ENCODE measurements at regions not wholly inside any gene's neighbourhood (a gene's known extent, or its start where the extent isn't known, plus 50 kb on each side); places are given as distances from the start of the nearest gene placed in this dataset.

GRCh38 chr6:92122746-92123145 is 1296.6 kb downstream of the EPHA7 start:
- no peak overlapping the region for H3K4me3 Mint-ChIP-seq (ENCODE audit: unreplicated experiment)
- intact Hi-C loops (cut with micrococcal nuclease; ENCODE audit: unreplicated experiment), result loop anchor here (2.0 to 10.0 kb wide), 4 partner anchors 36 to 654 kb away; no protein-coding TSS in a partner anchor
- H3K4me1 Mint-ChIP-seq (ENCODE audit: low read depth, unreplicated experiment), result peaks cover 12% of the 10 kb centered on the region
- H3K4me3 ChIP-seq (ENCODE audit: low read depth, low read length), result no peak overlapping the region
- no peaks in the 10 kb centered on the region for H3K9me3 Mint-ChIP-seq (ENCODE audit: unreplicated experiment)
- no peaks in the 10 kb centered on the region for H3K36me3 Mint-ChIP-seq (ENCODE audit: insufficient read depth, unreplicated experiment)
- H3K27ac Mint-ChIP-seq (ENCODE audit: unreplicated experiment), result no peak overlapping the region
- H3K27me3 Mint-ChIP-seq (ENCODE audit: insufficient read depth, unreplicated experiment), result peaks cover 3% of the 10 kb centered on the region
- H3K9me3 ChIP-seq, result no peaks in the 10 kb centered on the region
- no peak for DNase-seq
- no peaks in the 10 kb centered on the region for H3K36me3 ChIP-seq (ENCODE audit: control insufficient read depth, insufficient read depth, low read length)
- ChIA-PET POLR2A (no interaction called here), CTCF (no interaction called here)
- peak; percentile 33 to 50 for TF ChIP-seq CTCF (IDR thresholded peaks at IDR 0.05; ENCODE audit: insufficient read depth in 1 of 2, low read depth in 1 of 2, low read length in 1 of 2, severe bottlenecking in 1 of 2, unreplicated experiment in 1 of 2)
- peaks cover 13% of the 10 kb centered on the region for H3K4me1 ChIP-seq
- no peaks in the 10 kb centered on the region for H3K27me3 ChIP-seq (replicated peaks; ENCODE audit: control insufficient read depth, insufficient read depth, low read length)
- BruUV-seq (replicated peaks), result no TSS peak

GRCh38 chr6:92121228-92121627 is 1298.1 kb downstream of the EPHA7 start:
- TF ChIP-seq CTCF (IDR thresholded peaks at IDR 0.05; ENCODE audit: insufficient read depth in 1 of 2, low read depth in 1 of 2, low read length in 1 of 2, severe bottlenecking in 1 of 2, unreplicated experiment in 1 of 2), result no peak
- Histone ChIP-seq H3K4me1 (peaks cover 5% of the 10 kb centered on the region), H3K9me3 (no peaks in the 10 kb centered on the region), H3K27me3 (replicated peaks; ENCODE audit: control insufficient read depth, insufficient read depth, low read length) (no peaks in the 10 kb centered on the region), H3K36me3 (ENCODE audit: control insufficient read depth, insufficient read depth, low read length) (no peaks in the 10 kb centered on the region), H3K4me3 (ENCODE audit: low read depth, low read length) (no peak overlapping the region)
- BruUV-seq (replicated peaks), result no TSS peak
- no peak for DNase-seq
- Mint-ChIP-seq H3K36me3 (ENCODE audit: insufficient read depth, unreplicated experiment) (no peaks in the 10 kb centered on the region), H3K4me3 (ENCODE audit: unreplicated experiment) (no peak overlapping the region), H3K9me3 (ENCODE audit: unreplicated experiment) (no peaks in the 10 kb centered on the region), H3K4me1 (ENCODE audit: low read depth, unreplicated experiment) (peaks cover 6% of the 10 kb centered on the region), H3K27me3 (ENCODE audit: insufficient read depth, unreplicated experiment) (peaks cover 5% of the 10 kb centered on the region), H3K27ac (ENCODE audit: unreplicated experiment) (no peak overlapping the region)
- ChIA-PET POLR2A (no interaction called here), CTCF (no interaction called here)
- intact Hi-C loops (cut with micrococcal nuclease; ENCODE audit: unreplicated experiment), result loop anchor here (10.0 kb wide), 2 partner anchors 134 to 524 kb away; no protein-coding TSS in a partner anchor

- H3K36me3 ChIP-seq (ENCODE audit: control insufficient read depth, insufficient read depth, low read length), result no peaks in the 10 kb centered on the region
- intact Hi-C loops (cut with micrococcal nuclease; ENCODE audit: unreplicated experiment), result no loop called here
- no peaks in the 10 kb centered on the region for H3K27me3 ChIP-seq (replicated peaks; ENCODE audit: control insufficient read depth, insufficient read depth, low read length)
- BruUV-seq (replicated peaks), result no TSS peak
- CTCF ChIA-PET, result no interaction called here
- no peaks in the 10 kb centered on the region for H3K36me3 Mint-ChIP-seq (ENCODE audit: insufficient read depth, unreplicated experiment)
- TF ChIP-seq CTCF (IDR thresholded peaks at IDR 0.05; ENCODE audit: insufficient read depth in 1 of 2, low read depth in 1 of 2, low read length in 1 of 2, severe bottlenecking in 1 of 2, unreplicated experiment in 1 of 2), result no peak
- H3K4me1 Mint-ChIP-seq (ENCODE audit: low read depth, unreplicated experiment), result no peaks in the 10 kb centered on the region
- H3K4me1 ChIP-seq, result no peaks in the 10 kb centered on the region
- no peak overlapping the region for H3K4me3 Mint-ChIP-seq (ENCODE audit: unreplicated experiment)
- POLR2A ChIA-PET, result no interaction called here
- peaks cover 9% of the 10 kb centered on the region for H3K27me3 Mint-ChIP-seq (ENCODE audit: insufficient read depth, unreplicated experiment)
- H3K4me3 ChIP-seq (ENCODE audit: low read depth, low read length), result no peak overlapping the region
- DNase-seq, result no peak
- no peaks in the 10 kb centered on the region for H3K9me3 ChIP-seq
- no peaks in the 10 kb centered on the region for H3K9me3 Mint-ChIP-seq (ENCODE audit: unreplicated experiment)
- no peak overlapping the region for H3K27ac Mint-ChIP-seq (ENCODE audit: unreplicated experiment)
Observed at GRCh38 chr6:92117800-92118199, 1301.6 kb downstream of the EPHA7 start.

Measured in Caco-2 (cell line).